AG04450 (cell line): ENCODE measurements at regions not wholly inside any gene's neighbourhood (a gene's known extent, or its start where the extent isn't known, plus 50 kb on each side); places are given as distances from the start of the nearest gene placed in this dataset.

ENCODE experiments used
- CTCF ChIA-PET: fragments of 300-600, 350-600 bp; formaldehyde crosslinking; extraction: SDS; loops from one replicate; lab custom pipeline; 2022; ENCODE audit warnings: antibody characterized with exemption, inconsistent platforms; lab: Charles Lee
- POLR2A ChIA-PET: fragments of 350-600 bp; formaldehyde crosslinking; extraction: SDS; loops from one replicate; lab custom pipeline; 2021; ENCODE audit warnings: antibody characterized with exemption, inconsistent platforms; lab: Yijun Ruan, JAX
- DNase-seq: peaks from one replicate; pipeline ENCODE4 v3.0.0-alpha.2; 2011; ENCODE audit warnings: low read depth, low spot score
- H3K27ac ChIP-seq: one replicate; pipeline ENCODE4 v1.5.1; 2012; ENCODE audit warnings: low read depth, low read length, control low read depth
- H3K27me3 ChIP-seq: one replicate; pipeline ENCODE4 v1.6.0; 2012; ENCODE audit warnings: low read length; ENCODE audit not compliant: control insufficient read depth, insufficient read depth
- H3K4me3 ChIP-seq: 2 replicates; pipeline ENCODE4 v1.5.1; 2011; ENCODE audit warnings: mild to moderate bottlenecking, low read depth, low read length, control low read depth
- H3K9me3 ChIP-seq: 2 replicates; pipeline ENCODE4 v1.5.1; 2012; ENCODE audit warnings: low read length; ENCODE audit not compliant: control insufficient read depth, insufficient read depth
- CTCF ChIP-seq: IDR thresholded peaks from 2 replicates; pipeline ENCODE4 v1.5.1; 2011; ENCODE audit warnings: low read depth, low read length, control low read depth, inconsistent platforms

- DNase-seq: no peak
- peaks cover 31% of the 10 kb centered on the region for H3K27me3 ChIP-seq
- H3K9me3 ChIP-seq: no peaks in the 10 kb centered on the region
- POLR2A ChIA-PET: no interaction called here
- no peak overlapping the region for H3K4me3 ChIP-seq
- CTCF ChIA-PET: no interaction called here
- H3K27ac ChIP-seq: no peak overlapping the region
- TF ChIP-seq CTCF: no peak
Measured at GRCh38 chr11:13062115-13062514, 53.0 kb downstream of the RASSF10 start.

GRCh38 chr11:13064593-13064992 is 55.5 kb downstream of the RASSF10 start:
- Histone ChIP-seq H3K4me3 (no peak overlapping the region), H3K27ac (no peak overlapping the region), H3K9me3 (no peaks in the 10 kb centered on the region), H3K27me3 (peaks cover 42% of the 10 kb centered on the region)
- POLR2A ChIA-PET: no interaction called here
- CTCF ChIA-PET: no interaction called here
- TF ChIP-seq CTCF: no peak
- no peak for DNase-seq

- DNase-seq: no peak
- no peak overlapping the region for H3K4me3 ChIP-seq
- no peak overlapping the region for H3K27ac ChIP-seq
- ChIA-PET CTCF (no interaction called here), POLR2A (no interaction called here)
- TF ChIP-seq CTCF: no peak
- H3K27me3 ChIP-seq: peaks cover 46% of the 10 kb centered on the region
- H3K9me3 ChIP-seq: no peaks in the 10 kb centered on the region
Measured at GRCh38 chr11:13065200-13065787, 56.2 kb downstream of the RASSF10 start.

GRCh38 chr11:13068211-13068610 is 59.1 kb downstream of the RASSF10 start:
- Histone ChIP-seq H3K27ac (no peak overlapping the region), H3K9me3 (no peaks in the 10 kb centered on the region), H3K27me3 (peaks cover 46% of the 10 kb centered on the region), H3K4me3 (no peak overlapping the region)
- ChIA-PET POLR2A (no interaction called here), CTCF (no interaction called here)
- no peak for DNase-seq
- no peak for TF ChIP-seq CTCF

- Histone ChIP-seq H3K27me3 (peaks cover 43% of the 10 kb centered on the region), H3K27ac (no peak overlapping the region), H3K4me3 (no peak overlapping the region), H3K9me3 (no peaks in the 10 kb centered on the region)
- ChIA-PET CTCF (no interaction called here), POLR2A (interaction anchor here (0.6 kb wide), 1 partner anchor 164 kb away, joined by 3 read pairs; no protein-coding TSS in a partner anchor)
- no peak for TF ChIP-seq CTCF
- DNase-seq: peak; percentile 2
Measured at GRCh38 chr11:13073119-13073981, 64.2 kb downstream of the RASSF10 start.
